NCI-H226 (cell line): ENCODE measurements at regions not wholly inside any gene's neighbourhood (a gene's known extent, or its start where the extent isn't known, plus 50 kb on each side); places are given as distances from the start of the nearest gene placed in this dataset.

ENCODE experiments used
- DNase-seq: peaks from one replicate; pipeline ENCODE4 v3.0.0-alpha.2; 2015

GRCh38 chr9:88800329-88800682, 191.0 kb upstream of the S1PR3 start:
- DNase-seq: peak; percentile 54

GRCh38 chr9:88801214-88801796, 190.0 kb upstream of the S1PR3 start:
- DNase-seq: no peak

GRCh38 chr9:88802533-88802932, 188.7 kb upstream of the S1PR3 start:
- no peak for DNase-seq

GRCh38 chr9:88803546-88804253, 187.6 kb upstream of the S1PR3 start:
- no peak for DNase-seq

GRCh38 chr9:88804254-88804596, 187.0 kb upstream of the S1PR3 start:
- DNase-seq: no peak

- DNase-seq: no peak
These were observed 185.9 kb upstream of the S1PR3 start for GRCh38 chr9:88805217-88805943.

GRCh38 chr9:88807426-88807825, 183.8 kb upstream of the S1PR3 start:
- DNase-seq: no peak

- DNase-seq: no peak
These were observed 183.1 kb upstream of the S1PR3 start for GRCh38 chr9:88808019-88808656.

GRCh38 chr9:88808761-88809354, 182.4 kb upstream of the S1PR3 start:
- no peak for DNase-seq

GRCh38 chr9:88809355-88810161, 181.7 kb upstream of the S1PR3 start:
- no peak for DNase-seq

- no peak for DNase-seq
These were observed 180.4 kb upstream of the S1PR3 start for GRCh38 chr9:88810826-88811225.

GRCh38 chr9:88811511-88811910, 179.8 kb upstream of the S1PR3 start:
- DNase-seq: no peak

- no peak for DNase-seq
These were observed 178.2 kb upstream of the S1PR3 start for GRCh38 chr9:88812938-88813637.

- DNase-seq: no peak
These were observed 177.5 kb upstream of the S1PR3 start for GRCh38 chr9:88813638-88814209.

- DNase-seq: no peak
These were observed 176.7 kb upstream of the S1PR3 start for GRCh38 chr9:88814577-88814976.

GRCh38 chr9:88816141-88816540, 175.1 kb upstream of the S1PR3 start:
- DNase-seq: no peak

GRCh38 chr9:88816591-88816990, 174.7 kb upstream of the S1PR3 start:
- no peak for DNase-seq

GRCh38 chr9:88817628-88818027, 173.6 kb upstream of the S1PR3 start:
- no peak for DNase-seq

GRCh38 chr9:88818495-88819201, 172.6 kb upstream of the S1PR3 start:
- peak; percentile 56 for DNase-seq

GRCh38 chr9:88819476-88819875, 171.8 kb upstream of the S1PR3 start:
- no peak for DNase-seq

- DNase-seq: no peak
These were observed 171.2 kb upstream of the S1PR3 start for GRCh38 chr9:88820055-88820454.
